GM23338 (cell line): ENCODE measurements at regions not wholly inside any gene's neighbourhood (a gene's known extent, or its start where the extent isn't known, plus 50 kb on each side); places are given as distances from the start of the nearest gene placed in this dataset.

Experiments
- CTCF ChIP-seq, 2 experiments: fragments of 200-600 bp in 1 of 2; sonication (generic) in 1 of 2; conservative IDR thresholded peaks; 2 replicates each; pipeline versions ENCODE4 v1.5.1 to v1.6.1; 2016 to 2017; ENCODE audit warnings: antibody characterized with exemption in 2 of 2, low read depth in 2 of 2, mild to moderate bottlenecking in 2 of 2, moderate library complexity in 1 of 2
- EZH2 ChIP-seq: fragments of 200-600 bp; sonication (generic); IDR thresholded peaks from one replicate; pipeline ENCODE4 v1.8.0; 2017; ENCODE audit warnings: antibody characterized with exemption, mild to moderate bottlenecking, low read depth; ENCODE audit not compliant: unreplicated experiment
- POLR2AphosphoS5 ChIP-seq: IDR thresholded peaks from 2 replicates; pipeline ENCODE4 v1.6.1; 2016; ENCODE audit warnings: antibody characterized with exemption, low read depth
- REST ChIP-seq: IDR thresholded peaks from one replicate; pipeline ENCODE4 v1.6.1; 2018; ENCODE audit warnings: antibody characterized with exemption; ENCODE audit not compliant: unreplicated experiment
- ZNF462 ChIP-seq: fragments of 250-450 bp; sonication (Bioruptor Pico); IDR thresholded peaks from 2 replicates; pipeline ENCODE4 v1.5.0; 2020; ENCODE audit warnings: mild to moderate bottlenecking, moderate library complexity

- TF ChIP-seq EZH2 (no peak), CTCF (conservative IDR thresholded peaks at IDR 0.05; ENCODE audit: low read depth in 2 of 2) (no peak), POLR2AphosphoS5 (no peak), REST (no peak), ZNF462 (CRISPR knock-in tag) (no peak)
These were observed 1360.9 kb downstream of the SI start for GRCh38 chr3:163717377-163717776.
